HG03064 (cell line): ENCODE measurements at regions not wholly inside any gene's neighbourhood (a gene's known extent, or its start where the extent isn't known, plus 50 kb on each side); places are given as distances from the start of the nearest gene placed in this dataset.
"Not testable (repeated sequence)": the region's sequence is repeated elsewhere in the genome, so short reads cannot be mapped to it uniquely, and the experiment has no call there.

Source experiments
- ATAC-seq: cut with Tn5 transposase; IDR thresholded peaks from one replicate; pipeline ENCODE4 v1.9.1; 2021; ENCODE audit warnings: low read depth; ENCODE audit not compliant: unreplicated experiment

GRCh38 chr19:30097746-30098280, 155.8 kb downstream of the URI1 start:
- no peak for ATAC-seq

GRCh38 chr19:30102239-30102638, 160.2 kb downstream of the URI1 start:
- ATAC-seq = no peak

DNA sequence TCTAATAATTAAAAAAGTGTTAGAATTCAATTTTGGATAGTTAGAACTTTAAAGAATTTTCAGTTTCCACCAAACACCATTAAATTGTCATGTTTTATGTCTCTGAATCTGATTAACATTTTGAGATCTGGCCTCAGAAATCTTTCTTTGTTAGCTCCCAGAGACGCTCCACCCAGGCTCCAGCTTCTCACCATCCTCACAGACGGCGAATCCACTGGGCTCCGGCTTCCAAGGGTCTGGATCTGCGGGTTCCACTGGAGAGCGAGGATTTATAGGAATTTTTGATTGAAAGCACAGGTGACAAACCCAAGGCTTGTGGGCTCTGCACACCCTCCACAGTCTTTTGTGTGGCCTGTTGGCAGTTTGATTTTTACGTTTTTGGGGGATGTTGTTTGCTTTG, 160.6 kb downstream of the URI1 start:
- no peak for ATAC-seq

GRCh38 chr19:30103981-30104380, 161.9 kb downstream of the URI1 start:
- no peak for ATAC-seq

- ATAC-seq = no peak
Measured at GRCh38 chr19:30105316-30105715, 163.3 kb downstream of the URI1 start.

GRCh38 chr19:30105727-30106126, 163.7 kb downstream of the URI1 start:
- no peak for ATAC-seq

DNA sequence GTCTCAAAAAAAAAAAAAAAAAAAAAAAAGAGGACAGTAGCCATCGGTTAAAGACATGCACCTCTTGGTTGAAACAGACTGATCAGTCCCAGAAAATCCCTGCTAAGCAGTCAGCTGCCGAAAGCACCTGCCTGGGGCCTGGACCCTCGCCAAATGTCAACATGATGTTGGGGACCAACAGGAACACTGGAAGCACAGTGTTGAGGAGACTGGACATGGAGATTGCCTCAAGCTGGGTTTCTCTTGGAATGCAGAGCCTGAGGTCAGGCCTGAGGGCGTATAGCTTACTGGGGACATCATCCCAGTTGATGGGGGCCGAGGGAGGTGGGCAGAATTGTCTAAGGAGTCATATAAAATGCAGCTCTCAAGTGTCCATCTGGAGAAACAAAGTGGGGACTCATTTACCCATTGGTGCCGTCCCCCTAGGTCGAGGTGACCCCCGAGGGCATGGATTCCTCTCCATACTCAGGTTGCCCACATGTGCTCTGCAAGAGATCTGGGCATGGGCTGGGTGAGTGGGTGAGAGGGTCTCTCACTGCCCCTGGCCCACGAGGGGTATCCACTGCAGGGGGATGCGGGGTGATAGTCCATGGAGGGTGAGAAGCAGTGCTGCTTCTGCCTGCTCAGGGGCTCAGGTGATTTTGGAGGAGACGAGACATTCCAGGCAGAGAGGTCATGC, 164.5 kb downstream of the URI1 start:
- ATAC-seq = no peak

- no peak for ATAC-seq
Measured at GRCh38 chr19:30107251-30107650, 165.2 kb downstream of the URI1 start.

- no peak for ATAC-seq
Measured at GRCh38 chr19:30109565-30109964, 167.5 kb downstream of the URI1 start.

- ATAC-seq = no peak
Measured at GRCh38 chr19:30111021-30111855, 169.2 kb downstream of the URI1 start.

- ATAC-seq = no peak
Measured at GRCh38 chr19:30112171-30112570, 170.1 kb downstream of the URI1 start.

GRCh38 chr19:30112666-30113065, 170.6 kb downstream of the URI1 start:
- ATAC-seq = no peak

- ATAC-seq = no peak
Measured at GRCh38 chr19:30113186-30113585, 171.1 kb downstream of the URI1 start.

DNA sequence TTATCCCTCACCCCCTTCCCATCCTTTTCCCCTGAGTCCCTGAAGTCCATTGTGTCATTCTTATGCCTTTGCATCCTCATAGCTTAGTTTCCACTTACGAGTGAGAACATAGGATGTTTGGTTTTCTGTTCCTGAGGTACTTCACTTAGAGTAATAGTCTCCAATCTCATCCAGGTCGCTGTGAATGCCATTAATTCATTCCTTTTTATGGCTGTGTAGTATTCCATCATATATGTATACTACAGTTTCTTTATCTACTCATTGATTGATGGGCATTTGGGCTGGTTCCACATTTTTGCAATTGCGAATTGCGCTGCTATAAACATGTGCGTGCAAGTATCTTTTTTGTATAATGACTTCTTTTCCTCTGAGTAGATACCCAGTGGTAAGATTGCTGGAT, 172.1 kb downstream of the URI1 start:
- ATAC-seq = not testable (repeated sequence)

DNA sequence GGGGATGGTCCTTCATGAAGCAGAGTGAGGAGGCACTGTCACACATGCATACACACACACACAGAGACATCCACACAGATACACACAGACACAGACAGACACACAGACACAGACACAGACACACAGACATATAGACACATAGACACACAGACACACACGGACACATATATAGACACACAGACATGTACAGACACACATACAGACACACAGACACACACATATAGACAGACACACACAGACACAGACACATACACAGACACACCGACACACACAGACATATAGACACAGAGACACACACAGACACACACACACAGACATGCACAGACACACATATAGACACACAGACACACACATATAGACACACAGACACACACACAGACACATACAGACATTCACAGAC, 173.9 kb downstream of the URI1 start:
- ATAC-seq = no peak

GRCh38 chr19:30116530-30116929, 174.5 kb downstream of the URI1 start:
- no peak for ATAC-seq

GRCh38 chr19:30116984-30117555, 175.0 kb downstream of the URI1 start:
- no peak for ATAC-seq

- ATAC-seq = no peak
Measured at GRCh38 chr19:30117636-30118145, 175.7 kb downstream of the URI1 start.

- no peak for ATAC-seq
Measured at GRCh38 chr19:30118221-30118620, 176.2 kb downstream of the URI1 start.

DNA sequence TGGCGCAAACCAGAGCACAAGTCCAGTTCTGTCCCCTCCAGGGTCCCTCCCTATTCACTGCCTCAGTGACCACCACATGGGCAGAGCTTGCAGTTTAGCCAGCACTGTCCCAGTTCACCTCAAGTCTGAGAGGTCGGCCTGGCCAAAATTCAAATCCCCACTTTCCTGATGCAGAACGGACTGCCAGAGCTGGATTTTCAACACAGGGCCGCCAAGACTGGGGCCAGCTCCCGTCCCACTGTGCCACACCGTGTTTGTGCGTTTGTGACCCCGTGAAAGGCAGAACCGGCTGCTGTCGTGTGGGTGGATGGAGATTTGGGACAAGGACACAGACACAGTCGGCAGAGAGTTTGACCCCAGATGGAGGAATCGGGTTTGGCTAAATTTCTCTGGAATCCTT, 176.7 kb downstream of the URI1 start:
- no peak for ATAC-seq

DNA sequence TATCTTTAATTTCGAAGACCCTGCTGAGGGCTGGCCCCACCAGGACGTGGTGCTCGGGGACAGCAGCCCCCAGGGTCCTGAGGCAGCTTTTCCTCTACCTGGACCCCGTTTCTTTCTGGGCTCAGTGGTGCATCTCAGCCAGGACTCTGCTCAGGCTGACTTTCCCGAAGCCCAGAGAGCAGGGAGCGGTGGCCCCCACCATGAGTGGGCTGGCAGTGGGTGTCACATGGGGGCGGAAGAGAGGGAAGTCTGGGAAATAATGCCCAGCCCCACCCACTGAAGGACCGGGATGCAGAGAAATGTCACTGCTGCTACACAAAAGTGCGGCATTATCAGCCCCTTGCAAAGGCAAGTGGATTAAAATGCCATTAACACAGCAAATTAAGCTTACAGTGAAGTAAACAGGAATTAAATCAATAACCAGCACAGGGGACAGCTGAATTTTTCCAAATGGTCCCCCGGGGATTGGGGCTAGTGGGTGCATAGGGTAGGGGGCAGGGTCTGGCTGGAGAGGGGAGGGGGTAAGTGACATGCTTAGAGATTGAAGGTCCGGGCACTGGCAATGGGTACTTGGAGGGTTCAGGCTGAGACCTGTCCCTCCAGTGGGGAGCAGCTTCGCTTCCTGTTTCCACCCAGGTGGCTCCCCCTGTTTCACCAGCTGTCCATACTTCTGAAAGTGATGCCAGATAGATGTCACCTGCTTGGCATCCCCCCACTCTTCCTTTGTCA, 177.3 kb downstream of the URI1 start:
- ATAC-seq = no peak
